Sigmoid colon (tissue), 6 donors: ENCODE measurements at regions not wholly inside any gene's neighbourhood (a gene's known extent, or its start where the extent isn't known, plus 50 kb on each side); places are given as distances from the start of the nearest gene placed in this dataset.

Experiments
- DNase-seq: peaks from one replicate; pipeline ENCODE4 v3.0.0-alpha.2; 2019
- H3K27ac ChIP-seq, 4 donors: fragments of 200-600 bp; sonication (generic); one replicate each; pipeline ENCODE4 v1.5.1; 2016 to 2019; ENCODE audit warnings: mild to moderate bottlenecking in 1 of 4
- H3K27me3 ChIP-seq, 3 donors: fragments of 200-600 bp; sonication (generic); one replicate each; pipeline ENCODE4 v1.5.1; 2019; ENCODE audit warnings: mild to moderate bottlenecking in 1 of 3
- H3K36me3 ChIP-seq, 4 donors: fragments of 200-600 bp; sonication (generic); one replicate each; pipeline ENCODE4 v1.5.1; 2016 to 2019
- H3K4me1 ChIP-seq, 4 donors: fragments of 200-600 bp; sonication (generic); one replicate each; pipeline ENCODE4 v1.5.1; 2017 to 2019
- H3K4me3 ChIP-seq, 4 donors: fragments of 200-600 bp; sonication (generic); one replicate each; pipeline ENCODE4 v1.5.1; 2017 to 2019; ENCODE audit warnings: mild to moderate bottlenecking in 2 of 4, moderate library complexity in 1 of 4
- H3K9me3 ChIP-seq, 4 donors: fragments of 200-600 bp in 3 of 4; sonication (generic) in 3 of 4; one replicate each; pipeline versions ENCODE4 v1.5.1 to v1.6.1; 2013 to 2019
- CTCF ChIP-seq, 4 experiments: fragments of 450-650 bp in 3 of 4; fragments of 200-600 bp in 1 of 4; IDR thresholded peaks; one replicate each; pipeline ENCODE4 v1.5.1; 2016 to 2019; ENCODE audit warnings: antibody characterized with exemption in 4 of 4, mild to moderate bottlenecking in 3 of 4, moderate library complexity in 2 of 4
- EP300 ChIP-seq, 4 donors: sonication (generic); formaldehyde crosslinking; IDR thresholded peaks; one replicate each; pipeline ENCODE4 v1.6.1; 2017; ENCODE audit warnings: antibody characterized with exemption in 4 of 4
- POLR2A ChIP-seq, 2 donors: fragments of 450-650 bp; IDR thresholded peaks; one replicate each; pipeline ENCODE4 v1.6.1; 2016; ENCODE audit warnings: antibody characterized with exemption in 2 of 2, mild to moderate bottlenecking in 2 of 2, moderate library complexity in 2 of 2
- POLR2AphosphoS5 ChIP-seq, 4 donors: sonication (generic); formaldehyde crosslinking; IDR thresholded peaks; one replicate each; pipeline ENCODE4 v1.6.1; 2017; ENCODE audit warnings: antibody characterized with exemption in 4 of 4
- WGBS, 2 donors: extraction: QIAGEN DNeasy Blood & Tissue Kit; methylation state at CpG; one replicate each; pipeline ENCODE4 v1.1.7; 2013; 5-methylcytosine and 5-hydroxymethylcytosine counted together
- intact Hi-C: fragments of 100-400 bp; cut with DNase I; formaldehyde crosslinking; loops from one replicate; pipeline ENCODE4 v1.15.1; 2023
- donor health status: healthy with polysubstance abuse.
- donor health status: healthy.

- no peak overlapping the region for H3K27ac ChIP-seq
- 17 to 51% methylated on average over 3 of the region's 3 CpGs for WGBS, 2 donors
- DNase-seq, result no peak
- H3K9me3 ChIP-seq, result peaks cover 0 to 3% (median 0%) of the 10 kb centered on the region in 4 donors
- intact Hi-C loops, result no loop called here
- H3K27me3 ChIP-seq, result no peaks in the 10 kb centered on the region
- TF ChIP-seq EP300 (IDR thresholded peaks at IDR 0.05), result no peak
- no peak for TF ChIP-seq CTCF (IDR thresholded peaks at IDR 0.05)
- no peak for TF ChIP-seq POLR2AphosphoS5 (IDR thresholded peaks at IDR 0.05)
- no peak for TF ChIP-seq POLR2A (IDR thresholded peaks at IDR 0.05)
- H3K36me3 ChIP-seq, result no peaks in the 10 kb centered on the region
- no peak overlapping the region for H3K4me3 ChIP-seq
- H3K4me1 ChIP-seq, result no peaks in the 10 kb centered on the region
Measured at GRCh38 chr2:139909136-139909535, 1128.9 kb upstream of the NXPH2 start.

- no peak for DNase-seq
- Histone ChIP-seq H3K27me3 (no peaks in the 10 kb centered on the region), H3K9me3 (no peaks in the 10 kb centered on the region), H3K4me1 (no peaks in the 10 kb centered on the region), H3K4me3 (no peak overlapping the region), H3K27ac (no peak overlapping the region), H3K36me3 (no peaks in the 10 kb centered on the region)
- intact Hi-C loops, result no loop called here
- TF ChIP-seq POLR2A (IDR thresholded peaks at IDR 0.05) (no peak), EP300 (IDR thresholded peaks at IDR 0.05) (no peak), CTCF (IDR thresholded peaks at IDR 0.05) (no peak), POLR2AphosphoS5 (IDR thresholded peaks at IDR 0.05) (no peak)
- 79 to 85% methylated on average over 2 of the region's 2 CpGs for WGBS, 2 donors
Measured at GRCh38 chr2:139905624-139906023, 1125.4 kb upstream of the NXPH2 start.

GRCh38 chr2:139891636-139892035, 1111.4 kb upstream of the NXPH2 start:
- H3K36me3 ChIP-seq, result no peaks in the 10 kb centered on the region
- H3K27ac ChIP-seq, result no peak overlapping the region
- DNase-seq, result no peak
- H3K9me3 ChIP-seq, result no peaks in the 10 kb centered on the region
- WGBS, 2 donors, result 88 to 96% methylated on average over 4 of the region's 4 CpGs
- no peaks in the 10 kb centered on the region for H3K4me1 ChIP-seq
- H3K27me3 ChIP-seq, result no peaks in the 10 kb centered on the region
- TF ChIP-seq CTCF (IDR thresholded peaks at IDR 0.05) (no peak), POLR2AphosphoS5 (IDR thresholded peaks at IDR 0.05) (no peak), POLR2A (IDR thresholded peaks at IDR 0.05) (no peak), EP300 (IDR thresholded peaks at IDR 0.05) (no peak)
- H3K4me3 ChIP-seq, result no peak overlapping the region
- intact Hi-C loops, result no loop called here

GRCh38 chr2:139885921-139886498, 1105.8 kb upstream of the NXPH2 start:
- intact Hi-C loops, result no loop called here
- TF ChIP-seq CTCF (IDR thresholded peaks at IDR 0.05), result no peak
- TF ChIP-seq POLR2A (IDR thresholded peaks at IDR 0.05), result no peak
- TF ChIP-seq POLR2AphosphoS5 (IDR thresholded peaks at IDR 0.05), result no peak
- TF ChIP-seq EP300 (IDR thresholded peaks at IDR 0.05), result no peak
- Histone ChIP-seq H3K27ac (no peak overlapping the region), H3K4me1 (no peaks in the 10 kb centered on the region), H3K9me3 (no peaks in the 10 kb centered on the region), H3K36me3 (no peaks in the 10 kb centered on the region), H3K4me3 (no peak overlapping the region), H3K27me3 (no peaks in the 10 kb centered on the region)
- DNase-seq, result no peak
- 56 to 59% methylated on average over 2 of the region's 2 CpGs for WGBS, 2 donors

GRCh38 chr2:139876964-139877363, 1096.8 kb upstream of the NXPH2 start:
- Histone ChIP-seq H3K27ac (no peak overlapping the region), H3K4me3 (no peak overlapping the region), H3K36me3 (no peaks in the 10 kb centered on the region), H3K27me3 (no peaks in the 10 kb centered on the region), H3K9me3 (no peaks in the 10 kb centered on the region), H3K4me1 (no peaks in the 10 kb centered on the region)
- no peak for TF ChIP-seq POLR2A (IDR thresholded peaks at IDR 0.05)
- no peak for TF ChIP-seq EP300 (IDR thresholded peaks at IDR 0.05)
- no peak for TF ChIP-seq POLR2AphosphoS5 (IDR thresholded peaks at IDR 0.05)
- TF ChIP-seq CTCF (IDR thresholded peaks at IDR 0.05), result no peak
- 73 to 77% methylated on average over 3 of the region's 3 CpGs for WGBS, 2 donors
- intact Hi-C loops, result no loop called here
- no peak for DNase-seq
